ENCODE measurements at regions not wholly inside any gene's neighbourhood (a gene's known extent, or its start where the extent isn't known, plus 50 kb on each side); places are given as distances from the start of the nearest gene placed in this dataset.
"Not testable (repeated sequence)": the region's sequence is repeated elsewhere in the genome, so short reads cannot be mapped to it uniquely, and the experiment has no call there.

DNA sequence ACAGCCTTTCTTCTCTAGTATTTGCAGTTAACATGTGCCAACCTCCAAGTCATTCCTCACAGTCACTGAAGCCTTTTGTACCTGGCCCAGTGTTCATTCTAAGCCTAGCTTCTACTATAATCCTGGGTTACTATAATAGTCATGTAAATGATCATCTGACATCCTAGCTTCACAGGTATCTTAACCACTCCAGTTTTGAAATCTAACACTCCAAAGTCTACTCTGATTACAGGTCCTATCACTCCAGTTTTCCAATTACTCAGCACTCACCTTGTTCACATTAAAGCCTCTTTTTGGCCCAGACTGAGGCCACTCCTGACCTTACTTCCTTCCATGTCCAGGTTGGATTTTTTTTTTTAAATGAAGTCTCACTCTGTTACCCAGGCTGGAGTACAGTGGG is 87.6 kb upstream of the ZCCHC13 start:
- Histone ChIP-seq H3K27ac (no peak overlapping the region), H3K4me3 (no peak overlapping the region), H3K36me3 (no peaks in the 10 kb centered on the region), H3K4me1 (no peaks in the 10 kb centered on the region), H3K9me3 (no peaks in the 10 kb centered on the region), H3K27me3 (no peaks in the 10 kb centered on the region)
- no peak for TF ChIP-seq POLR2A (IDR thresholded peaks at IDR 0.05)
- no peak for DNase-seq (ENCODE audit: extremely low spot score in 2 of 2)
- intact Hi-C loops (cut with DNase I), result no loop called here

DNA sequence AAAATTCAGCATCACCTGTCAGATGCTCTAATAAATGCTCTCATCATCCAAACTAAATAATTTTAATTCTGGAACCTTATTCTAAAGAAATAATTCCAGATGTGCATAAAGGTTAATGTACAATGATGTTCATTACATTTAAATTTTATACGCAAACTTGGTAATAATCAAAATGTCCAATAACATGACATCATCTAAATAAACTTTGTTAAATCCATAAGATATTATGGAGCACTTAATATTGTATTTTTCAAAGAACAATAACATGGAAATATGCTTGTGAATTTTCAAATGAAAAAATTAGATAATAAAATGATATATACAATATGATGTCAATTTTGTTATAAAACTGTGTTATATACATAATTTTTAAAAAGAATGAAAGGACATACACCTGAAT is 92.1 kb upstream of the ZCCHC13 start:
- H3K4me1 ChIP-seq, result no peaks in the 10 kb centered on the region
- intact Hi-C loops (cut with DNase I), result no loop called here
- no peak for TF ChIP-seq POLR2A (IDR thresholded peaks at IDR 0.05)
- TF ChIP-seq POLR2AphosphoS5 (IDR thresholded peaks at IDR 0.05; ENCODE audit: insufficient read depth in 1 of 2, low read depth in 1 of 2), result no peak
- TF ChIP-seq, protein P1, sequence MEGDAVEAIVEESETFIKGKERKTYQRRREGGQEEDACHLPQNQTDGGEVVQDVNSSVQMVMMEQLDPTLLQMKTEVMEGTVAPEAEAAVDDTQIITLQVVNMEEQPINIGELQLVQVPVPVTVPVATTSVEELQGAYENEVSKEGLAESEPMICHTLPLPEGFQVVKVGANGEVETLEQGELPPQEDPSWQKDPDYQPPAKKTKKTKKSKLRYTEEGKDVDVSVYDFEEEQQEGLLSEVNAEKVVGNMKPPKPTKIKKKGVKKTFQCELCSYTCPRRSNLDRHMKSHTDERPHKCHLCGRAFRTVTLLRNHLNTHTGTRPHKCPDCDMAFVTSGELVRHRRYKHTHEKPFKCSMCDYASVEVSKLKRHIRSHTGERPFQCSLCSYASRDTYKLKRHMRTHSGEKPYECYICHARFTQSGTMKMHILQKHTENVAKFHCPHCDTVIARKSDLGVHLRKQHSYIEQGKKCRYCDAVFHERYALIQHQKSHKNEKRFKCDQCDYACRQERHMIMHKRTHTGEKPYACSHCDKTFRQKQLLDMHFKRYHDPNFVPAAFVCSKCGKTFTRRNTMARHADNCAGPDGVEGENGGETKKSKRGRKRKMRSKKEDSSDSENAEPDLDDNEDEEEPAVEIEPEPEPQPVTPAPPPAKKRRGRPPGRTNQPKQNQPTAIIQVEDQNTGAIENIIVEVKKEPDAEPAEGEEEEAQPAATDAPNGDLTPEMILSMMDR (IDR thresholded peaks at IDR 0.05), result no peak
- H3K36me3 ChIP-seq, result no peaks in the 10 kb centered on the region
- H3K27me3 ChIP-seq, result no peaks in the 10 kb centered on the region
- H3K9me3 ChIP-seq, result no peaks in the 10 kb centered on the region
- no peak for DNase-seq (ENCODE audit: extremely low spot score in 2 of 2)
- no peak overlapping the region for H3K27ac ChIP-seq
- H3K4me3 ChIP-seq, result no peak overlapping the region

DNA sequence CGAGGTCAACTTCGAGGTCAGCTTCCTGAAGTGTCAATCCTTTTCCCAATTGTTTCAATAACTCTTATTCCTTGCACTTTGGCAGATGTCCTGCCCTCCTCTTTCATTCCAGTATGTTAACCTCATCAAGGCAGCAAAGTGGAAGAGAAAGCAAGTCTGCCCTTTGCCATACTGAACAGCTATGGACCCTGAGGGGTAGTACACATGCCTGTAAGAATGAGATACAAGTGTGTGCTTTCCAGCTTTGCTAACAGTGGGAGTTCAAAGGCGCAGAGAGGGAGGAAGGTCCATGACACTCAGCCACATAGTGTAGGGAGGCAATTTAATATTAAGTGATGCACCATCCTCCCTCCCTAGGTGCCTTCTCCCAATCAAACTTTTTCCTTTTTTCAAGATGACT is 96.4 kb upstream of the ZCCHC13 start:
- no peaks in the 10 kb centered on the region for H3K27me3 ChIP-seq
- intact Hi-C loops (cut with DNase I), result no loop called here
- no peaks in the 10 kb centered on the region for H3K36me3 ChIP-seq
- no peak overlapping the region for H3K27ac ChIP-seq
- no peak for TF ChIP-seq POLR2AphosphoS5 (IDR thresholded peaks at IDR 0.05; ENCODE audit: insufficient read depth in 1 of 2, low read depth in 1 of 2)
- TF ChIP-seq, protein P1 (IDR thresholded peaks at IDR 0.05), result no peak
- TF ChIP-seq POLR2A (IDR thresholded peaks at IDR 0.05), result no peak
- H3K4me3 ChIP-seq, result no peak overlapping the region
- H3K4me1 ChIP-seq, result no peaks in the 10 kb centered on the region
- no peak for DNase-seq (ENCODE audit: extremely low spot score in 2 of 2)
- no peaks in the 10 kb centered on the region for H3K9me3 ChIP-seq

DNA sequence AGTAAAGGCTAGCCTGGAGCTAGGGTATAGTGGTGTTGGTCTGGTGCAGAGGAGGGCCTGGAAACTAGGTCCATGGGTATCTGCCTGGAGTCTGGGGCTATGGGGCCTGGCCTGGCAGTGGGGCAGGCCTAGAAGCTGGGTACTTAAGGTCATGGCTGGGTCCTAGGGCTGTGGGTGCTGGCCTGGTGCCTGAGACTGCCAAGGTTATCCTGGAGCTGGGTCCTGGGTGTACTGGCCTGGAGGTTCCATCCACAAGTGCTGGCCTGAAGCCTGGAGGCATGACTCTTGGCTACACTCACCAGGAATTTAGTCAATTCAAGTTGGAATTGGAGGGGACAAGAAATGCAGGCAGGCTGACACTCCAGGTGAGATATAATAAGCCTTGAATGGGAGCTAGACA is 108.4 kb upstream of the ZCCHC13 start:
- Histone ChIP-seq H3K4me3 (no peak overlapping the region), H3K27ac (no peak overlapping the region), H3K27me3 (no peaks in the 10 kb centered on the region), H3K36me3 (no peaks in the 10 kb centered on the region), H3K4me1 (no peaks in the 10 kb centered on the region), H3K9me3 (no peaks in the 10 kb centered on the region)
- intact Hi-C loops (cut with DNase I), result no loop called here
- no peak for DNase-seq (ENCODE audit: extremely low spot score in 2 of 2)
- TF ChIP-seq, protein P1 (IDR thresholded peaks at IDR 0.05), result no peak
- TF ChIP-seq POLR2AphosphoS5 (IDR thresholded peaks at IDR 0.05; ENCODE audit: insufficient read depth in 1 of 2, low read depth in 1 of 2) (no peak), POLR2A (IDR thresholded peaks at IDR 0.05) (no peak)

DNA sequence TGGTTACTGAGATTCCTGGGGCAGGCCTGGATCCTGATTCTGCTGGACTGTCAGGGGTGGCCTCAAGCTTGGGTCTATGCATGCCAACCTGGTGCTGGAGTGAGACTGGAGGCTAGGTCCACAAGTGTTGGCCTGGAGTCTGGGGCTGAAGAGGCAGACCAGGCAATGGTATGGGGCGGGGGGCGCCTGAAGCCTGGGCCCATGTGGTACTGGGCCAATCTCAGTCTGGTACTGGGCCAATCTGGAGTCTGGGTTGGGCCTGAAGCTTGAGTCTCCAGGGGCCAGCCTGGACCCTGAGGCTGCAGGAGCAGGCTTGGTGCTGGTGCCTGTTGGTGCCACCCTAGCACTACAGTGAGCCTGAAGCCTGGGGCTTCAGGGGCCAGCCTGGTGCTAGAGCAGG is 108.9 kb upstream of the ZCCHC13 start:
- no peaks in the 10 kb centered on the region for H3K4me1 ChIP-seq
- H3K4me3 ChIP-seq, result no peak overlapping the region
- intact Hi-C loops (cut with DNase I), result no loop called here
- no peaks in the 10 kb centered on the region for H3K36me3 ChIP-seq
- no peaks in the 10 kb centered on the region for H3K9me3 ChIP-seq
- DNase-seq (ENCODE audit: extremely low spot score in 2 of 2), result no peak
- no peaks in the 10 kb centered on the region for H3K27me3 ChIP-seq
- no peak overlapping the region for H3K27ac ChIP-seq
- TF ChIP-seq POLR2A (IDR thresholded peaks at IDR 0.05) (no peak), POLR2AphosphoS5 (IDR thresholded peaks at IDR 0.05; ENCODE audit: insufficient read depth in 1 of 2, low read depth in 1 of 2) (no peak)
- TF ChIP-seq, protein P1 (IDR thresholded peaks at IDR 0.05), result no peak

DNA sequence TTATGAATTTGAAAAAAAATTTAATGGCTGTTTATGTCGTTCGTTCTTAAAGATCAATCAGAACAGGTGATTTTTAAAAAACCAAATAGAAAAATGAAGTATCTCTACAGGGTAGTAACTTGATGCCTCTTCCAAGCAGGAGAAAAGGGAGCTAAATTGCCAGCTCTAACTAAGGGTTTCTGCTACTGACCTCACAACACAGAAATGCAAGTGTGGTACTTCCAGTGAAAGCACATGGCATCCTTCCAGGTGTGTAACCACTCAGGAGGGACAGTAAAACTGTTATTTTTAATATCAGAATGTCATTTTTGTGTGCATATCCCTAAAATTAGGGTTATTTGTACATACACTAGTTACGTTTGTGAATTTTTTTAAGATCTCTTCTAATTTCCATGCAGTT is 116.8 kb upstream of the ZCCHC13 start:
- Histone ChIP-seq H3K27me3 (no peaks in the 10 kb centered on the region), H3K9me3 (no peaks in the 10 kb centered on the region), H3K36me3 (no peaks in the 10 kb centered on the region), H3K27ac (no peak overlapping the region), H3K4me1 (no peaks in the 10 kb centered on the region), H3K4me3 (no peak overlapping the region)
- intact Hi-C loops (cut with DNase I), result no loop called here
- TF ChIP-seq, protein P1 (IDR thresholded peaks at IDR 0.05), result no peak
- no peak for DNase-seq (ENCODE audit: extremely low spot score in 2 of 2)

DNA sequence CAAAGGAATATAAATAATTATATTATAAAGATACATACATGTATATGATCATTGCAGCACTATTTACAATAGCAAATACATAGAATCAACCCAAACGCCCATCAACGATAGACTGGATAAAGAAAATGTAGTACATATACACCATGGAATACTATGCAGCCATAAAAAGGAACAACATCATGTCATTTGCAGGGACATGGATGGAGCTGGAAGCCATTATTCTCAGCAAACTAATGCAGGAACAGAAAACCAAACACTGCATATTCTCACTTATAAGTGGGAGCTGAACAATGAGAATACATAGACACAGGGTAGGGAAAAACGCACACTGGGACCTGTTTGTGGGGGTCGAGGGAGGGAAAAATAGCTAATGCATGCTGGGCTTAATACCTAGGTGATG is 120.9 kb upstream of the ZCCHC13 start:
- DNase-seq (ENCODE audit: extremely low spot score in 2 of 2); H3K4me1 ChIP-seq; H3K9me3 ChIP-seq; H3K36me3 ChIP-seq; intact Hi-C loops (cut with DNase I); H3K27me3 ChIP-seq; H3K4me3 ChIP-seq; H3K27ac ChIP-seq: not testable (repeated sequence)

DNA sequence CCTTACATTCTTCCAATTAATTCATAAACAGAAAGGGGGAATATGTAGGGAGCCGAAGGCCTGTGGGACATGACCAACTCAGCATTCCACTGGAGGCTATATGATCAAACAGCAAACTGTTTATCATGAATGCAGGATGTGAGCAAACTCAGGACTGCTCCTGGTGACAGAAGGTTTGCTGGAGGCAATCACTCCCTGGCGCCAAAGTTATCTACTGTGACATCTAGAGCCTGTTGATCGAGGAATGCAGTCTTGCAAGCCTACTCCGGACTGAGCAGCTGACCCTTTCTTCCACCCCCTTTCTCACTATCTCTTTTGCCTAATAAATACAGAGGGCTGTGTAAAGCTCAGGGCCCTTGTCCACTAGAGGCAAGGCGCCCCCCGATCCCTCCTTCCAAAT is 122.0 kb upstream of the ZCCHC13 start:
- intact Hi-C loops (cut with DNase I); H3K36me3 ChIP-seq; H3K4me3 ChIP-seq; H3K4me1 ChIP-seq; H3K9me3 ChIP-seq; H3K27ac ChIP-seq; DNase-seq (ENCODE audit: extremely low spot score in 2 of 2); H3K27me3 ChIP-seq: not testable (repeated sequence)
